ENCODE measurements at regions not wholly inside any gene's neighbourhood (a gene's known extent, or its start where the extent isn't known, plus 50 kb on each side); places are given as distances from the start of the nearest gene placed in this dataset.

GRCh38 chr13:90477216-90477615 is 870.3 kb upstream of the MIR17HG start:
- TF ChIP-seq POLR2AphosphoS5 (IDR thresholded peaks at IDR 0.05; ENCODE audit: insufficient read depth in 1 of 2, low read depth in 1 of 2): no peak
- no peak for TF ChIP-seq POLR2A (IDR thresholded peaks at IDR 0.05)

Measured in vagina (tissue), 2 donors.